ENCODE measurements at regions not wholly inside any gene's neighbourhood (a gene's known extent, or its start where the extent isn't known, plus 50 kb on each side); places are given as distances from the start of the nearest gene placed in this dataset.

GRCh38 chr2:9765611-9766531, 77.4 kb upstream of the TAF1B start:
- TF ChIP-seq FOXM1 (IDR thresholded peaks at IDR 0.05; ENCODE audit: borderline replicate concordance) (no peak), TARDBP (IDR thresholded peaks at IDR 0.05) (no peak), BHLHE40 (IDR thresholded peaks at IDR 0.05; ENCODE audit: borderline replicate concordance) (no peak), SP1 (IDR thresholded peaks at IDR 0.05) (no peak), L3MBTL2 (conservative IDR thresholded peaks at IDR 0.05) (no peak), HDGF (IDR thresholded peaks at IDR 0.05; ENCODE audit: borderline replicate concordance) (no peak), NFRKB (IDR thresholded peaks at IDR 0.05) (no peak), SUZ12 (IDR thresholded peaks at IDR 0.05) (no peak), ZNF384 (IDR thresholded peaks at IDR 0.05) (no peak), ELF4 (IDR thresholded peaks at IDR 0.05) (no peak), FOXA1 (IDR thresholded peaks at IDR 0.05) (no peak), FOXK2 (IDR thresholded peaks at IDR 0.05) (no peak)
- TF ChIP-seq, protein P1, sequence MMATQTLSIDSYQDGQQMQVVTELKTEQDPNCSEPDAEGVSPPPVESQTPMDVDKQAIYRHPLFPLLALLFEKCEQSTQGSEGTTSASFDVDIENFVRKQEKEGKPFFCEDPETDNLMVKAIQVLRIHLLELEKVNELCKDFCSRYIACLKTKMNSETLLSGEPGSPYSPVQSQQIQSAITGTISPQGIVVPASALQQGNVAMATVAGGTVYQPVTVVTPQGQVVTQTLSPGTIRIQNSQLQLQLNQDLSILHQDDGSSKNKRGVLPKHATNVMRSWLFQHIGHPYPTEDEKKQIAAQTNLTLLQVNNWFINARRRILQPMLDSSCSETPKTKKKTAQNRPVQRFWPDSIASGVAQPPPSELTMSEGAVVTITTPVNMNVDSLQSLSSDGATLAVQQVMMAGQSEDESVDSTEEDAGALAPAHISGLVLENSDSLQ (IDR thresholded peaks at IDR 0.05) = no peak

Data from HEK293T (cell line).